H9 (cell line): ENCODE measurements at regions not wholly inside any gene's neighbourhood (a gene's known extent, or its start where the extent isn't known, plus 50 kb on each side); places are given as distances from the start of the nearest gene placed in this dataset.

Experiments used
- DNase-seq: peaks from one replicate; pipeline ENCODE4 v3.0.0-alpha.2; 2017
- H2AFZ ChIP-seq: one replicate; pipeline ENCODE4 v1.6.1; 2013; ENCODE audit warnings: mild to moderate bottlenecking, low read length, control low read depth, moderate library complexity
- H2AK5ac ChIP-seq: 2 replicates; pipeline ENCODE4 v1.6.1; 2013; ENCODE audit warnings: low read length, control low read depth, mixed read lengths; ENCODE audit not compliant: insufficient read length
- H2BK120ac ChIP-seq: one replicate; pipeline ENCODE4 v1.6.1; 2013; ENCODE audit warnings: low read depth, mild to moderate bottlenecking, low read length, control low read depth, inconsistent platforms; ENCODE audit not compliant: poor library complexity, severe bottlenecking
- H2BK12ac ChIP-seq: 2 replicates; pipeline ENCODE4 v1.6.1; 2013; ENCODE audit warnings: low read length, control low read depth, mixed read lengths, low read depth; ENCODE audit not compliant: insufficient read length
- H2BK15ac ChIP-seq: 2 replicates; pipeline ENCODE4 v1.6.1; 2013; ENCODE audit warnings: low read depth, low read length, control low read depth
- H2BK20ac ChIP-seq: one replicate; pipeline ENCODE4 v1.6.1; 2013; ENCODE audit warnings: low read depth, mild to moderate bottlenecking, low read length, control low read depth, inconsistent platforms; ENCODE audit not compliant: poor library complexity, severe bottlenecking
- H2BK5ac ChIP-seq: 2 replicates; pipeline ENCODE4 v1.6.1; 2013; ENCODE audit warnings: low read length, control low read depth, mixed read lengths; ENCODE audit not compliant: insufficient read length
- H3K14ac ChIP-seq: 2 replicates; pipeline ENCODE4 v1.6.1; 2013; ENCODE audit warnings: low read length, control low read depth; ENCODE audit not compliant: insufficient read depth
- H3K18ac ChIP-seq: 2 replicates; pipeline ENCODE4 v1.6.1; 2013; ENCODE audit warnings: low read depth, mild to moderate bottlenecking, mixed read lengths, low read length, control low read depth; ENCODE audit not compliant: insufficient read length
- H3K23ac ChIP-seq: 2 replicates; pipeline ENCODE4 v1.6.1; 2013; ENCODE audit warnings: low read length, control low read depth, mixed read lengths, low read depth; ENCODE audit not compliant: insufficient read length
- H3K23me2 ChIP-seq: 2 replicates; pipeline ENCODE4 v1.6.1; 2013; ENCODE audit warnings: low read depth, mild to moderate bottlenecking, mixed read lengths, low read length, control low read depth; ENCODE audit not compliant: insufficient read length, poor library complexity, severe bottlenecking
- H3K27ac ChIP-seq: 2 replicates; pipeline ENCODE4 v1.5.1; 2013; ENCODE audit warnings: low read length, control low read depth, mixed read lengths, low read depth; ENCODE audit not compliant: insufficient read length
- H3K27me3 ChIP-seq: 2 replicates; pipeline ENCODE4 v1.6.1; 2013; ENCODE audit warnings: low read length, control low read depth, inconsistent platforms; ENCODE audit not compliant: insufficient read depth
- H3K4ac ChIP-seq: 2 replicates; pipeline ENCODE4 v1.6.1; 2013; ENCODE audit warnings: low read depth, mild to moderate bottlenecking, control low read depth, inconsistent platforms, low read length, moderate library complexity
- H3K4me1 ChIP-seq: 2 replicates; pipeline ENCODE4 v1.6.1; 2013; ENCODE audit warnings: low read length, control low read depth, inconsistent platforms; ENCODE audit not compliant: insufficient read depth
- H3K4me2 ChIP-seq: 2 replicates; pipeline ENCODE4 v1.6.1; 2013; ENCODE audit warnings: low read length, control low read depth, mixed read lengths; ENCODE audit not compliant: insufficient read length, insufficient read depth
- H3K56ac ChIP-seq: 2 replicates; pipeline ENCODE4 v1.6.1; 2013; ENCODE audit warnings: low read depth, mild to moderate bottlenecking, mixed read lengths, low read length, control low read depth; ENCODE audit not compliant: insufficient read length
- H3K79me1 ChIP-seq: 2 replicates; pipeline ENCODE4 v1.6.1; 2013; ENCODE audit warnings: low read depth, mild to moderate bottlenecking, moderate library complexity, low read length, control low read depth, inconsistent platforms; ENCODE audit not compliant: insufficient read depth, poor library complexity, severe bottlenecking
- H3K79me2 ChIP-seq: 2 replicates; pipeline ENCODE4 v1.6.1; 2013; ENCODE audit warnings: low read length, control low read depth, inconsistent platforms; ENCODE audit not compliant: insufficient read depth
- H3K9ac ChIP-seq: 2 replicates; pipeline ENCODE4 v1.6.1; 2013; ENCODE audit warnings: low read length, control low read depth, mixed read lengths; ENCODE audit not compliant: insufficient read length; ENCODE audit errors: extremely low read depth
- H3K9me3 ChIP-seq: one replicate; pipeline ENCODE4 v1.6.1; 2013; ENCODE audit warnings: low read depth, low read length, inconsistent platforms; ENCODE audit not compliant: control insufficient read depth
- H3T11ph ChIP-seq: one replicate; pipeline ENCODE4 v1.6.1; 2013; ENCODE audit warnings: mild to moderate bottlenecking, low read length, control low read depth, inconsistent platforms
- H4K20me1 ChIP-seq: one replicate; pipeline ENCODE4 v1.6.1; 2013; ENCODE audit not compliant: control insufficient read depth, insufficient read length, insufficient read depth
- H4K5ac ChIP-seq: 2 replicates; pipeline ENCODE4 v1.6.1; 2013; ENCODE audit warnings: low read depth, mild to moderate bottlenecking, mixed read lengths, low read length, control low read depth; ENCODE audit not compliant: insufficient read length
- H4K8ac ChIP-seq: replicated peaks from 2 replicates; pipeline ENCODE4 v1.6.1; 2013; ENCODE audit warnings: low read length, control low read depth, mixed read lengths, low read depth; ENCODE audit not compliant: insufficient read length
- H4K91ac ChIP-seq: 2 replicates; pipeline ENCODE4 v1.6.1; 2013; ENCODE audit warnings: low read depth, mild to moderate bottlenecking, moderate library complexity, mixed read lengths, low read length, control low read depth; ENCODE audit not compliant: insufficient read length
- H3K27ac Mint-ChIP-seq, 3 experiments: 2 replicates in 2 of 3; 3 replicates in 1 of 3; pipeline ENCODE4 v1.8.0; 2020 to 2021; ENCODE audit warnings: mixed read lengths in 3 of 3, mild to moderate bottlenecking in 1 of 3, moderate library complexity in 1 of 3
- H3K27me3 Mint-ChIP-seq: 2 replicates; pipeline ENCODE4 v1.8.0; 2021; ENCODE audit warnings: low read depth, mild to moderate bottlenecking, moderate library complexity, mixed read lengths
- H3K36me3 Mint-ChIP-seq, 3 experiments: 2 replicates in 2 of 3; 3 replicates in 1 of 3; pipeline ENCODE4 v1.8.0; 2020 to 2021; ENCODE audit warnings: low read depth in 3 of 3, mixed read lengths in 3 of 3; ENCODE audit not compliant: insufficient read depth in 1 of 3
- H3K4me1 Mint-ChIP-seq, 2 experiments: 2 replicates each; pipeline ENCODE4 v1.8.0; 2020; ENCODE audit warnings: mixed read lengths in 2 of 2
- H3K4me3 Mint-ChIP-seq, 2 experiments: 2 replicates in 1 of 2; 3 replicates in 1 of 2; pipeline ENCODE4 v1.8.0; 2020 to 2021; ENCODE audit warnings: mild to moderate bottlenecking in 2 of 2, mixed read lengths in 2 of 2, moderate library complexity in 1 of 2
- H3K9me3 Mint-ChIP-seq, 2 experiments: 2 replicates in 1 of 2; 3 replicates in 1 of 2; pipeline ENCODE4 v1.8.0; 2020; ENCODE audit warnings: mild to moderate bottlenecking in 2 of 2, mixed read lengths in 2 of 2, moderate library complexity in 1 of 2
- WGBS: extraction: QIAGEN DNeasy Blood & Tissue Kit; methylation state at CpG from one replicate; pipeline ENCODE4 v1.1.7; 2013; ENCODE audit warnings: missing lambda C conversion rate, low lambda C conversion rate, mixed read lengths; ENCODE audit not compliant: insufficient read length; ENCODE audit errors: extremely low coverage; 5-methylcytosine and 5-hydroxymethylcytosine counted together
- TF ChIP-seq, protein P1 (sequence below): fragments of 200-600 bp; sonication (generic); conservative IDR thresholded peaks from 3 replicates; pipeline ENCODE4 v1.8.0; 2021; ENCODE audit warnings: antibody characterized with exemption, mild to moderate bottlenecking

DNA sequence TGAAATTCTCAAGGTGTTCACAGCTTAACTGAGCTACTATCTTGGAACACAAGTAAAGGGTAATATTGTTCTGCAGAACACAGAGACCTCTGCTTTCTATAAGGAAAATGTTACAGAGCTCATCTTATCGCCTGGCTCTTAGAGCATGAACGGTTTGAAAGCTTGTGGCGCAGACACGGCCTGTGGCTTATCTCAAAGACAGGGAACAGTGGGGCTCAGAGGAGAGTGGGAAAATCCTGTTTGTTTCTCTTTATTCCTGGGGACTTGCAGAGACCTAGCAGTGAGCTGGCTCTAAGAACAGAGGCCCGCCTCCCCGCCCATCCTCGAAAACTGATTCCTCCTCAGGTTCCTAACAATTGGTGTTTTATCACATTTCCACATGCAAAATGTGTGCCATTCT lies 131.7 kb downstream of the EMX2 start:
- Histone ChIP-seq H2AFZ (no peak overlapping the region), H3K27ac (no peak overlapping the region), H3K79me1 (no peaks in the 10 kb centered on the region), H2BK20ac (no peak overlapping the region), H3K9me3 (no peaks in the 10 kb centered on the region), H3K4me2 (no peak overlapping the region), H3K23me2 (no peaks in the 10 kb centered on the region), H4K91ac (no peak overlapping the region), H3K56ac (no peak overlapping the region), H3K4ac (no peak overlapping the region), H2BK12ac (no peak overlapping the region), H2BK15ac (no peak overlapping the region), H4K20me1 (no peaks in the 10 kb centered on the region), H3K79me2 (no peaks in the 10 kb centered on the region), H4K5ac (no peak overlapping the region), H3K14ac (no peak overlapping the region), H2AK5ac (no peak overlapping the region), H4K8ac (no peak overlapping the region), H3K23ac (no peak overlapping the region), H2BK5ac (no peak overlapping the region), H3K9ac (no peak overlapping the region), H3T11ph (no peak overlapping the region), H3K4me1 (no peaks in the 10 kb centered on the region), H2BK120ac (no peak overlapping the region), H3K27me3 (no peaks in the 10 kb centered on the region), H3K18ac (no peak overlapping the region)
- WGBS: no CpG with 5 or more reads among the region's 7 CpGs
- Mint-ChIP-seq H3K36me3 (no peaks in the 10 kb centered on the region), H3K27ac (no peak overlapping the region), H3K4me1 (peaks cover 3 to 5% of the 10 kb centered on the region in 2 experiments; a peak in 3 of 4 replicates), H3K27me3 (peaks cover 3% of the 10 kb centered on the region), H3K4me3 (no peak overlapping the region), H3K9me3 (no peaks in the 10 kb centered on the region)
- no peak for DNase-seq
- TF ChIP-seq, protein P1, sequence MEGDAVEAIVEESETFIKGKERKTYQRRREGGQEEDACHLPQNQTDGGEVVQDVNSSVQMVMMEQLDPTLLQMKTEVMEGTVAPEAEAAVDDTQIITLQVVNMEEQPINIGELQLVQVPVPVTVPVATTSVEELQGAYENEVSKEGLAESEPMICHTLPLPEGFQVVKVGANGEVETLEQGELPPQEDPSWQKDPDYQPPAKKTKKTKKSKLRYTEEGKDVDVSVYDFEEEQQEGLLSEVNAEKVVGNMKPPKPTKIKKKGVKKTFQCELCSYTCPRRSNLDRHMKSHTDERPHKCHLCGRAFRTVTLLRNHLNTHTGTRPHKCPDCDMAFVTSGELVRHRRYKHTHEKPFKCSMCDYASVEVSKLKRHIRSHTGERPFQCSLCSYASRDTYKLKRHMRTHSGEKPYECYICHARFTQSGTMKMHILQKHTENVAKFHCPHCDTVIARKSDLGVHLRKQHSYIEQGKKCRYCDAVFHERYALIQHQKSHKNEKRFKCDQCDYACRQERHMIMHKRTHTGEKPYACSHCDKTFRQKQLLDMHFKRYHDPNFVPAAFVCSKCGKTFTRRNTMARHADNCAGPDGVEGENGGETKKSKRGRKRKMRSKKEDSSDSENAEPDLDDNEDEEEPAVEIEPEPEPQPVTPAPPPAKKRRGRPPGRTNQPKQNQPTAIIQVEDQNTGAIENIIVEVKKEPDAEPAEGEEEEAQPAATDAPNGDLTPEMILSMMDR: no peak
